NCI-H1417 treated with DMSO at 0.1 percent for 48 hours (cell line): ENCODE measurements at regions not wholly inside any gene's neighbourhood (a gene's known extent, or its start where the extent isn't known, plus 50 kb on each side); places are given as distances from the start of the nearest gene placed in this dataset.

Experiments
- DNase-seq: peaks from one replicate; lab custom pipeline; 2025; lab: John Stamatoyannopoulos, UW

- no peak for DNase-seq
Observed at GRCh38 chr5:160957312-160957861, 105.4 kb upstream of the ATP10B start.

DNA sequence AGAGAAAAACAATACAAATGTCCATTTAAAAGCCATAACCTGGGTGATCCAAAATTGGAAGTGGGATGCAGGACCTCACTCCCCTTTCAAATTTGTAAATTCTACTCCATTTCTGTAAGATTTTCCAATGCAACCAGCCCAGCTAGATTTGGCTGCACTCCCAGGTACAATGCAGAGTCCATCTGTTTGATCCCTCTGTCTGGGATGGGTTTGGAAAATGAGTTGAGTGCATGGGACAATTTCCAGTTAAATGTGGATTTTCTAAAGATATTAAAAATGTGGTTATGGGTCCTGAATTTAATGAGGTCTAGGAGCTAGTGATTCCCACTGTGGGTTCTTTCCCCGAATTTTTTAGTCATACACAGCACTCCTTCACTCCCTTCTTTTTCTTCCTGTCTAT is 104.0 kb upstream of the ATP10B start:
- no peak for DNase-seq

DNA sequence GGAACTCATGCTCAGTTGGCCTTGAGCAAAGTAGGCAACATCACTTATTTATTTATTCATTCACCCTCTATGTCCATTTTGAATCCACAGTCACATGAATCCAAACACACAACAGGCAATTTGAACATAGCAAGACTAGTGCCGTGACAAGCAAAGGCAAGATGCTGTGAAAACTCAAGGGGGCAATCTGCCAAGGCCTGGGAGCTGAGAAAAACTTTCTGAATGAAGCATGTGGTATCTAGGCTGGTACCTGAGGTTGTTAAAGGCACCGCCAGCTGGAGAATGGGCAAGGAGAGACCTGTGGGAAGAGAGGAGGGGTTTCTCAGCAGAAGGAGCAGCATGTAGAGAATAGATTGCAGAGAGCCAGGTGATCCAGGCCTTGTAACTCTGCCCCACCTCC is 98.3 kb upstream of the ATP10B start:
- no peak for DNase-seq

DNA sequence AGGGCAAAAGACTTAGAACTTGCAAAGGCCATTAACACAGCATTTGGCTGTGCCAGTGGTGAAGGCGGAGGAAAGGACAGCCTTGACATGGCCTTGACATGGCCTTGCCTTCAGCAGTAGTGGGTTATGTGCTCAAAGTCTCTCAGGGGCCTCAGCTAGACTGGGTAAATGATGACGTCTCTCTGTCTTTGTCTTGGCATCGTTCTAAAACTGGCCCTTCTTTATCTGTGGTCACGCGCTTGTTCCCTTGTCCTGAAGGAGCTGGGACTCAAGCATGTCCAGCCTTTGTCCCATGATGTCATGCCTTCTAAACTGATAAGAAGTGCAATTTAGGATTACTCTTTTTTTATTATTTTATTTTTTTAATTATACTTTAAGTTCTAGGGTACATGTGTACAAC is 88.7 kb upstream of the ATP10B start:
- DNase-seq, result no peak

DNA sequence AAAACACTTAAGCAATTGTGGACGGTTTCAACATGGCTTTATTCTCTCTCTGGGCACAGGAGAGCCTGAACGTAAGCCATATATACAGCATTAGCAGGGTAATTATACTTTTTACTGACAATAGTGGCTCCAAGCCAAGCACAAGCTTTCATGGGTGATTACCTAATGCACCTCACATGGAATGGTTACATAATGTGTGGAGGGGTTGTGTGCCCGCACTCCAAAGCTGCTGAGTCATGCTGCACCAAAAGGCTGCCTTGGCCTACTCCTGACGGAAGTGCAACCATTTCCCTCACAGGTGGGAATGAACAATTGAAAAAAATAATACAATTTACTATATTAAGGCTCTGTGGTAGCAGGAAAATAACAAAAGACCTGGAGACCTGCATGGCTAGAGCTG is 86.5 kb upstream of the ATP10B start:
- DNase-seq, result no peak

- DNase-seq, result no peak
Observed at GRCh38 chr5:160937570-160937969, 85.6 kb upstream of the ATP10B start.

GRCh38 chr5:160935776-160936175 is 83.8 kb upstream of the ATP10B start:
- DNase-seq, result no peak

- no peak for DNase-seq
Observed at GRCh38 chr5:160931283-160931682, 79.3 kb upstream of the ATP10B start.

DNA sequence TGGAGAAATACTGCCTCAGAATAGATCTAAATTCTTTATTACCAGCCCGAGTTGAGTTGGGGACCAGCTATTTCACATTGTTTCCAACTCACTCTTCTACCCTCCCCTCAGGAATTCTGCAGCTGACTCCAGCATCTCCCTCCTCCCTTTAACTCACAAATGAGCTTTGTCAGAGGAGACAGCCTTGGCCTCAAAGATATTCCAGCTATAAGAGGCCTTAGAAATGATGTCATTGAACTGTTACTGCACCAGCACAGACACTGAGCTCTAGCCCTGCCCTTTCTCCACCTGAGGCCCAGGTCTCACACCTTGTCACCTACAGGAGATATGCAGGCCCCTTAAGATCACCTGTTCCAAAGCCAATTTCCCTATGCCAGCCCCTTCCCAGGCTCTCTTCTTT is 78.4 kb upstream of the ATP10B start:
- DNase-seq, result no peak

DNA sequence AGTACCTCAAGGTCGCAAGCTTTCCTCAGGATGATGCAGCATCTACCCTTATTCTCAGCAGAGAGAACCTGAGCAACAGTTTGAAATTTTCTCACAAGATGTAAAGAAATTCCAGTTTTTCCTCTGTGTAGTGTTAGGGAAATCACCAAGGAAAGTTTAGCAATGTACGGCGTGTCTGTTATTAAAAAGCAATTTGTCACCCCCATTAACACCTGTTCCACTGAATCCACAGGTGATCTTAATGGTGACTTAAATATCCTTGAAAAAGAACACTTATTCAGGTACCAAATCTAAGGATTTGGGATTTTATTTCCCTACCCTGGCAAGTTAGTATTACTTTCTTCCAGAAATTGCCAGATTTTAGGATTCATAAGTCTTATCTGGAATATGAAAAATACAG is 77.9 kb upstream of the ATP10B start:
- no peak for DNase-seq

GRCh38 chr5:160929360-160929759 is 77.3 kb upstream of the ATP10B start:
- DNase-seq, result no peak

GRCh38 chr5:160926428-160926827 is 74.4 kb upstream of the ATP10B start:
- peak; percentile 30 for DNase-seq

DNA sequence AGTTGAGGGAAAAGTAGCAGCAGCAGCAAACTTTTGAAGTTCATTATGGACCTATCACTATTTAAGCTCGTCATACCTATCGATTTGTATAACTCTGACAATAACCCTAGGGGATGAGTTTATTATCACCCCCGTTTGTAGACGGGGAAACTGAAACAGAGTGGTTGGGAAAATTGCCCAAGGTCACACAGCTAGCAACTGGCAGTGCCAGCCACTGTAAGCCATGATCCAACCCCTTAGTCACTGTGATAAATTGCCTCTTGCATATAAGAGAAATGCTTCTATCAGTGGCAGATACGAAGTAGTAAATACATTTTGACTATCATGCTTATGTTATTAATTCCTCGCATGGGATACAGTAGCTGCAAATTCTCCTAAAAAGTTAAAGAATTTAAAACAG is 73.3 kb upstream of the ATP10B start:
- DNase-seq, result no peak

- no peak for DNase-seq
Observed at GRCh38 chr5:160923936-160924710, 72.1 kb upstream of the ATP10B start.

GRCh38 chr5:160923411-160923810 is 71.4 kb upstream of the ATP10B start:
- no peak for DNase-seq

GRCh38 chr5:160922311-160922710 is 70.3 kb upstream of the ATP10B start:
- DNase-seq, result no peak

DNA sequence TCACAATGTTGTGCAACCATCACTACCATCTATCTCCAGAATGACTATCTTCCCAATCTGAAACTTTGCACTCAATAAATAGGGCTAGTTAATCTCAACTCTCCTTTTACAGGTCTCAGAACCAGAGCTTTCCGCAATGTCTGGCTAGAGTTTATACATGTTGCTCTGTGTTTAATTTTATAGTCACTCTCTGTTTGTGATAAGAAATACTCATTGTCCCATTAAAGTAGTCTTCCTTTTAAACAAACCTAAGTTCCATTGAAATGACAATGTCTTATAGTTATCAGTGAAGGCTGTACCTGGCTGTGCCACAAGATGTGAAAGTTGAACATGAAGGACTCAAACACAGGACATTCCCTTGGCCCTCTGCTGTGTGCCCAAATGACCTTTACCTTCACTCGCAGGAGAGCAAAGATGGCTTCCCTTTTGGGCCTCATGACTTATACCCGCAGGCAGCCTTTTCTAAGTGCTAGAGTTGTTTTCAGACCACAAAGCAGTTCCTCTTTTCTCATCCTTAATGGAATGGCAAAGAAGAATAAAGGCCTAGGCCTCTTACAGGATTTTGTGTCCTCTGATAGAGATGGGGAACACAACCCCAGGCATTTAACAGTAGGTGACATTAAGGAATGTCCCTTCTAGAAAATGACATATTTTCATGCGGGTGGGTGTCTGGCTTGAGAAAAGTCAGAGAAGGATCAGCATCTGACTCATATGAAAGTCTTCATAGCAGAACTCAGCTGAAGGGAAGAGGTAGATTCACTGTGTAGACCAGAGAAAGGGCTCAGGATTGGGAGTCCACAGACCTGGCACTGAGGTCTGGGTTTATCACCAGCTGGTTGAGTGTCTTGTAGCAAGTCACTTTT is 69.6 kb upstream of the ATP10B start:
- DNase-seq, result no peak

DNA sequence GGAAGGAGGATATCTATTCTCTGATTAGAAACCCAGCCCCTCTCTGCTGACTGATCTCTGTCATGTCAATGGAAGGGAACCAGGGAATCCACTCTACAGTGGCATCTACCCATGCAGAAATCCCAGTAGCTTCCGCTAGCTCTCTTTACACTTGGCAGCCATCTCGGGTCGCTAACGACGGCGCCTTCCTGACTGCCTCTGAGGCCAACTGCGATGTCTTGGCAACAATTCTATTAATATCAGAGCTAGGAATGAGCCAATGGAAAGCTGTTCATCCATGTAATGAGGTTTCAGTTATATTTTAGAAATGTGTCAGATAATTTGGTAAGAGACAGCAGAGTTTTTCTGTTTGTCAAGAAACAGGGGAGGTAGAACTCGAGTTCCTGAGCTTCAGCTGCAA is 67.6 kb upstream of the ATP10B start:
- DNase-seq, result no peak

- DNase-seq, result no peak
Observed at GRCh38 chr5:160918386-160918785, 66.4 kb upstream of the ATP10B start.

- DNase-seq, result no peak
Observed at GRCh38 chr5:160906090-160906489, 54.1 kb upstream of the ATP10B start.

DNA sequence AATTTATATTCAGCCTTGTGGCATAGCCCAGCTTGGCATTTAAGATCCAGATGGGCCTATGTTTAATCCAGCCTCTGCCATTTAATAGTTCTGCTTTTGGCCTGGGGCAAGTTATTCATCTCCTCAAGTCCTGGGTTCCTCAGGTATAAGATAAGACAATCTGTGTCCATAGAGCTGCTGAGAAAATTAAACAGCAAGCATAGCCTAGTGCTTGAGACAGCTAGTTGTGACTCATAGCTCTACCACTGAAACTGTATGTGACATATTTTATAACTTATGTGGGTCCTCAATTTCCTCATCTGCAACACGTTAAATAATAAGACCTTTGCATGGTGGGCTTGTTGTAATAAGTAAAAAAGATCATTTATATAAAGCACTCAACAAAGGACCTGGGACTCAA is 53.3 kb upstream of the ATP10B start:
- no peak for DNase-seq

DNA sequence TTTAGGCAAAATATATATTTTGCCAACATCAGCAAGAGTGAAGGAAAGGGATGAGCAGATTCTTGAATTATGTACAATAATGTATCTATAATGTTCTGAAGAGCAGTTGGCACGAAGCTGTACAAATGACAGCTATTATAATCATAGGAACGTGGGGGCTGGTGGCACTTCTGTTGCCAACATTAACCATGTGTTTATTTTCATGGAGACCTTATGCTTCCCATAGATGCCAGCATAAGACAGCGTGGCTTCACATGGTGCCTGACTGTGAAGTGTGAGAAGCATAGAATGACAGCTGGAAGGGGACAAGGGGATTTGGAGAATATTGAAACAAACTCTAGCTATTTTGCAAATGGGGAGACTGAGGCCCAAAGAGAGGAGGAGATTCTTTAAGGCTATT is 52.6 kb upstream of the ATP10B start:
- DNase-seq, result no peak

DNA sequence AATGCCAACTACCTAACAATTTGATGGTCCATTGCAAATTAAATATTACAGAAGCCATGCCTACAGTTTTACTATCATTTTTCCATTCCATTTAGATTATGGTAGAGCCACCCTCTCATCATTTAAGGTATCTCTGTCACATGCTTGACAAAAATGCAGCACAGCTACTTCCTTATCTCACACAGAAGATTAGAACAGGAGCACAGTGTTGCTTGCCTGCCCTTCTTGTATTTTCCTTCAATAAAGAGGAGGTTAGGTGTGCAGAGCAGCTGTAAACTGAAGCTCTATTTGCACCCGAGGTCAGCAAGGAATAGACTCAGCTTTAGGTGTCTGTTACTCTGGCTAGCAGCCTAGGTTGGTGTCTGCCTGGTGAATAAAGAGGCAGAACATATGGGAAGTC is 51.5 kb upstream of the ATP10B start:
- DNase-seq, result no peak
